HG02884 (cell line): ENCODE measurements at regions not wholly inside any gene's neighbourhood (a gene's known extent, or its start where the extent isn't known, plus 50 kb on each side); places are given as distances from the start of the nearest gene placed in this dataset.
"Not testable (repeated sequence)": the region's sequence is repeated elsewhere in the genome, so short reads cannot be mapped to it uniquely, and the experiment has no call there.

Experiments
- ATAC-seq: cut with Tn5 transposase; IDR thresholded peaks from one replicate; pipeline ENCODE4 v1.9.1; 2021; ENCODE audit warnings: mild to moderate bottlenecking, moderate library complexity; ENCODE audit not compliant: unreplicated experiment

DNA sequence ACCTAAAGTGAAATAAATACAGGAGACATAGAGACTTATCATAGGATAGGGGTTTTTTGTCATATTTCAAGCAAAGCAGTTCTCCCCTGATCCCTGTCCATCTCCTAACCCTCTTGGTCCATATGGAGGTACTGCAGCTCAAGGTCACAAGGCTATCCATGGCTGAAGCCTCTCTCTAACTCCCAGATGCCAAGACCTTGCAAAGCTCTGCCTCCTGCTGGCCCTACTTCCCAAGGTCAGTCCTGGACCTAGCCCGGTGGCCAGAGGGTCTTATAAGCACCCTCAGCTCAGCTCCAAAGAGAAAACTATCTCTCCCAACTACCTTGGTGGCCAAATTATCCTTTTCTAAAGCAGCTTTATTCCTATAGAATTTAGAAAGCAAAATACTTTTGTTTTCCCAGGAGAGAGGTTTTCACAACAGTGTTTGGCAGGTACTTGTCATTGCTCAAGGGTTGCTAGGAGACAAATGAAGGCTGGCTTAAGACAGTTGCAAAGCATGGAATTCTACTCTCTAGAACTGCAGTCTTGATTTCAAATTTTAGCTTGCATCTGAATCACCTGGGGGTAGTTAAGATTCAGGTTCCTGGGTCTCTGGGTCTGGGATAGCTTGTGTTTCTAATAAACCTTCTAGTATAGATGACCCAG, 121.5 kb downstream of the XCL2 start:
- no peak for ATAC-seq

DNA sequence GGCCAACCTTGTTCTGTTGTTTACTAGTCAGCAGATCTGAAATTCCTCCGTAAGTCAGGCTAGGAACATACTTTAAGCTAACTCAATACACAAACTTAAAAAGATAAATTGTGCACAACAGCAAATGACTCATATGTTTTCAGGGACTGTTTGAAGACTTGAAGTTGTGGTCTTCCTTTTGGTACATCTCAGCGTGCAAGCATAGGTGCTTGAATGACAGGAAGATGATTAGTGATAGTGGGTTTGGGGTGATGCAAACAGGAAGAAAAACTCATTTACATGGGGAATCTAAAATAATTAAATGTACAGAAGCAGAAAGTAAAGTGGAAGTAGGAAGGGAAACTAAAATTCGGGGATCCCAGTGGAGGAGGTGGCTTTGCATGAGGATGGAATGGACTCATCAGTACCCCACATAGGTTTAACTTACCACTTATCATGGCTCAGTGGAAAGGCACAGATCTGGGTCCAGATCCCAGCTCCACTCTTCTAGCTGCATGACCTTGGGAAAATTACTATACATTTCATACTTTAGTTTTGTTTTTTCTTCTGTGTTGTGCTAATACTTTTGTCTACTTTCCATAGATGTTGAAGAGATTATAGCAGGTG, 122.3 kb downstream of the XCL2 start:
- ATAC-seq, result no peak

DNA sequence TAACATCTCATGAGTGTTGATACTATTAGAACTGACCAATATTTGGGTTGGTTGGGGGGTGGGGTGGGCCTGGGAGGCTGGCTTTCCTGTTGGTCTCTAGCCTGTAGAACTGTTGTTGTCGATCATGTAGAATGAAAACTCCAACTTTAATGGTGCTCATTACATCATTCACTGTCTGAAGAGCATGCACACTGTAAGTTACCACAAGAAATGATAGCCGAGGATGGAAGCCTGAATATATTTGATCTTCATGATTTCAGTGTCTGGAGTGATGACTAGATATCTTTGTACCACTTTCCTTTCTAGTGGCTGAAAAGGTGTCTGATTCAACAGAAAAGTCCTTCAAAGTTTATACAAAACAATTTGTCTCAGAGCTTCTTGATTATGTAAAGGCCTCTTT, 123.6 kb downstream of the XCL2 start:
- ATAC-seq, result no peak

DNA sequence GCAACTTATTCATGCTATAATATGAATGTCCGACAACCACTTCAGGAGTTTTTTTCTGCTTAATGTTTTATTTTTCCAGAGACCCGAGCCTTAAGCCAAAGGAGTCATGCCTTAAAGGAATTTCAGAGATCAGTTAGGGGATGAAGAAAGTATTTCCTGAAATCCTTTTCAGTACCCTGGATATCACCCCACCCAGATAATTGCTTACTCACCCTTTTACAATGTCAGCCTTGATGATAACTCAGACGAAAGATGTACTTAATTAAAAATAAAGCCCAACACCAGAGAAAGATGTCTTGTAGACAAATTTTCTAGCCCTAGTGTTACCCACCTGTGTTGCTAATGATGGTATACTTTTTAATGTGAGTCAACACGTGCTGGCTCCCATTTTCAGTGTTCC, 124.1 kb downstream of the XCL2 start:
- ATAC-seq, result no peak

DNA sequence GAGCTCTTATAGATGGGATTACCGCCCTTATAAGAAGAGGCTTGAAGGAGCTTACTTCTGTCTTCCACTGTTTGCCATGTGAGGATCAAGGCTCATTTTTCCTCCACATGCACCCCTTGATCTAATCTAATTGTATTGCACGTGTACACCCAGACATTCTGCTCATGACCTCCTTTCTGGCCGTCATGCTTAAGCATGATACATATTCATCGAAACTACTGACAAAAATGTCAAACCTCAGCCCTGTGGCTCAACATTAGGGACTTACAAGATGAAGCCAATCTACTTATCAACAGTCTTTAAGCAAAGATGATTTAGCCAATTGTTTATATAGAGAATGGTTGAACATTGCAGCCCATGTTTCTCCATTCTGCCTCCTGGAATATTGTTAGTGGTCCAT, 127.6 kb downstream of the XCL2 start:
- no peak for ATAC-seq

DNA sequence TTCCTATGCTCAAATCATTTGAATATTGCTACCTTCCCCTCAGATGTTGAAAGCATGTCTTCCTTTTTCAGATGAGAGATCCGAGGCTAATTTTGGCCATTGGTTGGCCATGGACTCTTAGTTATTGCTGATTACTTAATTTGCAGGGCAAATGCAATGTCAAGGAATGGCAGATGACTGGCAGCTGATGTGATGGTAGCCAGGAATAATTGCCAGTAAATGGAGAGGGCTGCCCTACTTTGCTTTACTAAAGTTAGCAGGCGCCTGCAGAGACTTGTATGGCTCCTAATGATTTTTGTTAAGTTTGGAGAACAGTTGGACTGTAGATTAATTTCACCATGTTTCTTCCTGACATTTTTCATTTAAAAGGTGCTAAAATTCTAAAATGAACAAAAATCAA, 128.9 kb downstream of the XCL2 start:
- ATAC-seq, result no peak

DNA sequence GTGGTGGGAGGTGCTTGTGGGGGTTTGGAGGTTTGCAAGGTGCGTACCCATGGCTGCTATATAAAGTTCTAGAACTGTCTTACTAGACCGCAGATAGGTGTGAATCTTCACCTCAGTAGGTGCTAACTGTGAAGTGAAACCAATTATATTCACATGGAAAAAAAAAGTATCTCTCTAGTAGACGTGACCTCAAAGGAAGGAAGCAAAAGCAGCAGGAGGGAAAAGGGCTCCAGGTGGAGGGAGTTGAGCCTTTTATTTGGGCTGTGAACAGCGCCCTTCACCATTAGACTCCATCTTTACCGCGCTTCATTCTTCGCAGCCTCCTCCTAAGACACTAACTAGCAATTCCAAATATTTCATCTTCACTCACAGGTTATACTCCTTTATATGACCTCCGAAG, 129.8 kb downstream of the TBX19 start:
- ATAC-seq, result no peak

DNA sequence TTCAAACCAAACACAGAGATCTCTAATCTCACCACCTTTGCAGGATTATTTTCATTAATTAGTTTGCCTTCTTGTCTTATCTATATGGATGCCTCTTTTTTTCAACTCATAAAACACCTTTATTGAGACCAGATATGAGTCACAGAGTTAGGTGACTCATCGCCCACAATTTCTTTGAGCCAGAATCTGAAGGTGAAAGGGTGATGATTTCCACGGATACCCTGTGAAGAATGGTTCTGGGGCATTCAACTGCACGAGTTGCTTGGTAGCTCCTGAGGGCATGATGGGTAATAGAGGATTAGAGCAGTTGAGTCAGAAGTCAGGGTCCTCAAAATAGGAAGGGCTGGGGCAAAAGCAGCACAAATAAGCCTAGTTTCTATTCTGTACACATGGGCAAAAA, 128.2 kb downstream of the TBX19 start:
- ATAC-seq, result no peak

DNA sequence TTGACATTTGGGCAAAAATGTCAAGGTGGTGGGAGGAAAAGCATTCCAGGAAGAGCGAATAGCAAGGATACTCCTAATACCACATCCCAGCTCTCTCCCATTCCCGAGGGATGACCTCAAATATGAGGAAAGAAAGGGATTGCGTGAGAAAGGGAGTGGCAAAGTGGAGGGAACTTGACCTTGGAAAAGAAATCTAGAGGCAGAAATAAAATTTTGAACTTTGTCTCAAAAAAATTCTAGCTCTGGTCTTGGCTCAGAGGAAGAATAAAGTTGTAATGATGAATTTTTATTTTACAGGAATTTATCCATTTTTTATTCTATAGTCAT, 127.8 kb downstream of the TBX19 start:
- no peak for ATAC-seq

DNA sequence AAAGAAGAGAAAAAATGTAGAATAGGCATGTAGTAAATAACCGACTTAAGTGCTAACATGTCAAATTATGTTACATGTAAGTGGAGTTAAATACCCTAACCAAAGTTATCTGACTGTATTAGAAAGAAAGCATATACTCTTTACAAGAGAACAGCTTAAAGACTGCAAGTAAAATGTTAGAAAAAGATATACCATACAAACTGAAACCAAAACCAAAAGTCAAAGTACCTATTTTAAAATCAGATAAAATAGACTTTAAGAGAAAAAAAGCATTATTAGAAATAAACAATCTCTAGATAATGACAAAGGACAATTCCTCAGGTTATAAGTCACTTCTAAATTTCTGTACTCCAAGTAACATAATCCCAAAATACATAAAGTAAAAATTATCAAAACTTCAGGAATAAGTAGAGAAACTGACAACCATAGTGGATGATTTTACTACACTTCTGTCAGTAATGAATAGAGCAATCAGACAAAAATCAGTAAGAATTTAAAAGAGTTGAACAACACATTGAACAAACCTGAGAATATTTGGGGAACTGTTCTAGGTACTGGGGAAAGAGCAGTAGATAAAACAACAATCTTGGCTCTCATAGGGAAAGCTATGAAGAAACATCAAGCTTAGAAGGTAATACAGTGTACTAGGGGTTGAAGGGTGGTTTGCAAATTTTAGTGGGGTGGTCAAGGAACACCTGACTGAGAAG, 127.3 kb downstream of the TBX19 start:
- no peak for ATAC-seq

DNA sequence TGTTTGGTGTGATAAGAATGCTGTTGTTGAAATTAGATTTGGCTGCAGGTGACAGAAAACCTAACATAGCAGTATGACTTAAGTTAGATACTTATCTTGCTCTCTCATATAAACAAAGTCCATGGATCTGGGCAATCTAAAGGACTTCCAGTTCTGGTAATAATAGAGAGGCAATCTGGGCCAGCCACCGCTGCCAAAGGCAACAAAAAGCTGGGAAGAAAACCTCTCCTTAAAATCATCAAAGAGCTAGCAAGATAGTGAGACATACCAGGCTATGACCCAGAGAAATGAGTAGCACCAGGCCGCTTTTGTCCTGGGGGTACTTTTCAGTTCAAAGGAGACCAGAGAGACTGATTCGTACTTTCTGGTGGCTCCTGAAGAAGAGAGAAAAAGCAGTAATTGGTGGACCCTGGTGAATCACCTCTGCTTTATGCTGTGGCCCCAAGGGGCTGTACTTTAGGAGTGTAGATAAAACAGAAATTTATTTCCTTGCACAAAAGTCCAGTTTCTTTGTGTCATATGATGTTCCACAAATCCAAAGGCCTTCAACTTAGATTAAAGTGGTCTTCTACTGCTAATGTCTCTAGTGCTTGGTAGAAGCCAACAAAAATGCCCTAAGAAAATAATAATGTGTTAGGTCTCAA, 125.4 kb downstream of the TBX19 start:
- ATAC-seq, result no peak

DNA sequence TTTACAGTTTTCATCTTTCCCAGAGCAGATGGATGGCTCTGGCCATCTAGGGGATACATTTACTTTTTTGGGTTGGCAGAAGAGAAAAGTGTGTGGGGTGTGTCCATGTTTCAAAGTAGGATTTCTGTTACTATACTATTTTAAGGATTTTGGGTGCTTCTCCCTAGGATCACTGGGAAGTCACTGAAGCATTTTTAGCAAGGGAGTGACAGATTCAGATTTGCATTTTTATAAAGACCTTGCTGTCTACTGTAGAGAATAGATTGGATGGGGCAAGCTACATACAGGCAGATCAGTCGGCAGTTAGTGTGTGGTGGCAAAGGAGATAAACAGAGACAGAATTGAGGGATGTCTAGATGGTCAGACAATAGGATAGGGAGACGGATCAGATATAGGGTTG, 122.5 kb downstream of the TBX19 start:
- no peak for ATAC-seq

DNA sequence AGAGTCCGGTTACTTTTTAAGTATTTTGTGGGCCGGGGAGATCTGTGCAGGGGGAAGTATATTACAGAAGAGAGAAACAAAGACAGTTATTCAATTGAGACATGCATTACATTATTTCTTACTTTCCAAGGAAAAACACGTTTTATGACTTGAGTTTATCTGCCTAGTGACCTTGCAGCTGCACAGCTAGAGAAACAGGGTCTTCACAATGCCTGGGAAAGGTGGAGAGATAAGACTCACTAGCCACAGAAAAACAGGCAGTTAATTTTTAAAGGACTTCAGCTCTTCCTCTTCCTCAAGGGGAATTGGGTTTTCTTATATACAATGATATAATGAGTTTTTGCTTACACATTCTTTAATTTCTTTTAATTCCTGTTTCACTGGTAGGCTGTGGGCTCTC, 121.8 kb downstream of the TBX19 start:
- ATAC-seq, result not testable (repeated sequence)

DNA sequence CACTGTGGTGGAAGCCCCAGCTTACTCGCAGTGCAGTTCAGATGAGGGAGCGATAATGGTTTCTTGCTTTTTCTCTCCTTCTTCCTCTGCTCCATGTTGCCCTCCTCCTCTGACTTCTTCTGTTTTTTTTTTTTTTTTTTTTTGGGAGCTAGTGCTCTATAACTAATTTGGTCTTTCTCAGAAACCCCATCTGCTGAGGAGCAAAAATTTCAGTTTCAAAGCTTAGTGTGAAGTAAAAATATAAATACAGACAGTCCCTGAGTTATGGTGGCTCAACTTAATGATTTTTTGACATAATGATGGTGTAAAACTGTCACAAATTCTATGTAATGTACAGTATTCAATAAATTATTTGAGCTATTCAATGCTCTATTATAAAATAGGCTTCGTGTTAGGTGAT, 120.7 kb downstream of the TBX19 start:
- no peak for ATAC-seq

DNA sequence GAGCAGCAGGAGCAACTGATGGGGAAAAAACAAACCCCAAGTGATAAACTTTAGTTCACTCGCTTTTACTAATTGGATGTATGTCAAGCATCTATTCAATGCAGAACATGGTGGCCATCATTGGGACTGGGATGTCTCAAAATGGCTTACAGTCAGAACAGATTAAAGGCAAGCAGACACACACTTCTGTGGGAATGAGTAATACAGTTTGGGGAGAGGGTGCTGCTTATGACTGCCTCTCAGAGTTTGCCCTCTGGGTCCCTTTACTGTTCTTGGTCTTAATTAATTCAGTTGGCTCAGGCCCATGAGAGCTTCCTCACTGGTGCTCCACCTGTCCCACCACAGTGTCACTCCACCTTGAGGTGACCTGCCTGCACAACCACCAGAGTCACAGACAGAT, 119.5 kb downstream of the TBX19 start:
- ATAC-seq, result no peak

DNA sequence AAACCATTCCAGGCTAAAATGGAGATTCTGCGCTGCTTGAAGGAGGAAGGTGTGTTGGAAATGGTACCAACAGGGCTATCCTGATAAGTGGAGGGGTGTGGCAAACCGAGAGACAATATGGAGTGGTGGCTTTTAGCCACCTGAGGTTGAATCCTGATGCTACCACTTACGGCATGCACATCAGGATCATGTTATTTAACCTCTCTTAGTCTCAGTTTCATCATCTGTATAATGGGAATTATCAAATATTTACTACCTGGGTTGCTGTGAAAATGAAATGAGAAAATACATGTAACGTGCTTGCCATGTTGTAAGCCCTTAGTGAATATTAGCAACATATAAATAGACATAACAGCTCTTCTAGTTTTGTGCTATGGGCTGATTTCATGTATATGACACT, 117.1 kb downstream of the TBX19 start:
- ATAC-seq, result no peak

DNA sequence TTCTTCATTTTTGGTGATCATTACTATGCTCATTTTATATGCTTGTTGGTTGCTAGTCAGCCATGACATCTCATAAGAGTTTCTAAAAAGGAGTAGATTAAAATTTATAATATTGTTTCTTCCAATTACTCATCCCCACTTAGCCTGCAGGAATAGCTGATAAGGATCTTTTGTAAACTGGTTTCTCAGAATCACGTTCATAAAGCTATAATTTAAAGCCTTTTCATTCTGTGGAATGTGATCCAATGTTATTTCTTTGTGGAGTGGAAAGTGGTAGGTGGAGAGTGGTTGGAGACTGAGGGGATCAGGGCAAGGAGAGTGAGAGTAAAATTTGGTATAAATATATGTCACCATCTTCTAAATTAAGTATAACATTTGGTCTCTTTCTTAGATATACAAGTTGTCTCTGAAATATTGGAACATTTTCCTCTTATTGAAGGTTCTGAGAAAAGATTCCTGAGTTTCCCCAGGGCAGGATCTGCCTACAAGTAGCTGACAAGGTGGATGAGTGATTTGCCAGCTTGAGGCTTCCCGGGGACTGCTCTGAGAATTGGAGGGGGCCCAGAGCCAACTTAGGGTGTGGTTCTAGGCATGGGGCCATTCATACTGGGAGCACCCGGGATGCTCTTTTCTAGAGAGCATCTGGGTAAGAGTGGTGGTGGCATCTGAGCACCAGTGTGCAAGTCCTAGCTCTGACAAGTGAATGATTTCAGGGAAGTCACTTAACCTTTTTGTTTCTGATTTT, 116.4 kb downstream of the TBX19 start:
- no peak for ATAC-seq

DNA sequence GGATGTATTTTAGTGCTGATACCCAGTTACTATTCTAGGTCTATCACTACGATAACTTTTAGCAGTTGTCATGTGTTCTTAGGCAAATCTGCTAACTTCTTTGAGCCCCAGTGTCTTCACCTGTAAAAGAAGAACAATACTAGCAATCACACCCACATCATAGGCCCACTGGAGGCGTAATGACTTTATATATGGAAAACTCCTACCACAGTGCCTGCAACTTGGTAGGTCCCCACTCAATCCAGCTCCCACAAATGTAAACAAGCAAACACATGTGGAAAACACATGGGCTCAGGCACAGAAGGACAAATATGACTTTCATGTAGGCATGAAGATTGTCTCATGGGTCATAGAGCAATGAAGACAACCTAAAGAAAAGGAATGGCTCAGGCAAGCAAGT, 115.8 kb downstream of the TBX19 start:
- no peak for ATAC-seq

DNA sequence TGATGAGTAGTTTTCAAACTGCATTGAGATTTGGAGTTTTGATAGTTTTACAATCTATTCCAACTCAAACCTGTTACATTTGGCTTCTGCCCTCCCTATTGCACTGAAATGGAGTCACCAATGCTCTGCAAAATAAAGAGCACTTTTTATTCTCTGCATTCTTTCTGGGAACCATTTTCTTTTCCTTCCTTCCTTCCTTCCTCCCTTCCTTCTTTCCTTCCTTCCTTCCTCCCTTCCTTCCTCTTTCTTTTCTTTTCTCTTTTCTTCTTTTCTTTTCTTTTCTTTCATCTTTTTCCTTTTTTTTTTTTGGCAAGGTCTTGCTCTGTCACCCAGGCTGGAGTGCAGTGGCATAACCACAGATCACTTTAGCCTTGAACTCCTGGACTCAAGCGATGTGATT, 114.2 kb downstream of the TBX19 start:
- ATAC-seq, result no peak

DNA sequence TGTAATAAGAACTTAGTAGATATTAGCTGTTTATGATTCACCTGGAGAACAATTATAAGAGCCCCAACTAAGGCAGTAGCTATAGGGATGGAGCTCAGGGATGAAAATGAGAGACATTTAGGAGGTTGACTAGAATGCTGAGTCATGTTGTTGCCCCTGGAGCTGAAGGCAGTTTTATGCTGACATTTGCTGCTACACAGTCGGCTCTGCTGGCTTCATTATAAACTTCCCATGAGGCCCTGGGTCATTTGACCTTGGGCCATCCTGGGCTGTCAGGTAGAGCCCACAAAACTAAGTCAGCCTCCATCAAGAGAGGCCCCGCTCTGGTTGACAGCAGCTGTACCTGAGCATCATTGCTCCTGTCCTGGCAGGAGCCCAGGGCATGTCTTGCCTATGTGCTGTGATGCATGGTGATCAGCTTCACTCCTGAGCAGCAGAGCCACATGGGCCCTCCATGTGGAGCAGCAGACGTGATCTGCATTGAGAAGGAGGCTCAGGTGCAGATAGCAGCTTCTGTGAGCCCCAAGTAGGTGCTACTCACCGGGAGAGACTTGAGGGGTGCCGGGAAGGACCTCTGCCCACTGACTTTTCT, 112.4 kb downstream of the TBX19 start:
- ATAC-seq, result no peak
